Colonic mucosa (tissue), 4 donors: ENCODE measurements at regions not wholly inside any gene's neighbourhood (a gene's known extent, or its start where the extent isn't known, plus 50 kb on each side); places are given as distances from the start of the nearest gene placed in this dataset.

Experiments used
- DNase-seq: peaks from one replicate; pipeline ENCODE4 v3.0.0-alpha.2; 2020
- H3K27ac ChIP-seq: fragments of 200-600 bp; one replicate; pipeline ENCODE4 v1.8.0; 2021
- H3K27me3 ChIP-seq: fragments of 200-600 bp; one replicate; pipeline ENCODE4 v1.8.0; 2021
- H3K36me3 ChIP-seq: fragments of 200-600 bp; one replicate; pipeline ENCODE4 v1.8.0; 2021
- H3K4me1 ChIP-seq: fragments of 200-600 bp; one replicate; pipeline ENCODE4 v1.8.0; 2021; ENCODE audit warnings: mild to moderate bottlenecking
- H3K4me3 ChIP-seq: fragments of 200-600 bp; one replicate; pipeline ENCODE4 v1.8.0; 2021
- H3K9ac ChIP-seq, 2 donors: one replicate each; pipeline ENCODE4 v1.7.0; 2013; ENCODE audit warnings: control low read depth in 2 of 2, low read depth in 2 of 2, low read length in 2 of 2
- H3K9me3 ChIP-seq: fragments of 200-600 bp; one replicate; pipeline ENCODE4 v1.8.0; 2021
- CTCF ChIP-seq: fragments of 200-600 bp; IDR thresholded peaks from one replicate; pipeline ENCODE4 v1.8.0; 2022; ENCODE audit warnings: antibody characterized with exemption, mild to moderate bottlenecking
- intact Hi-C: fragments of 100-400 bp; cut with DNase I; formaldehyde crosslinking; loops from one replicate; pipeline ENCODE4 v1.14.1; 2022
- donor health status: healthy.
- donor health status: DM: no; HTN: no; CAD: no.
- donor health status: DM: no; HTN: no; CAD: no.

GRCh38 chr19:29267701-29268100 is 54.8 kb upstream of the UQCRFS1 start:
- H3K27ac ChIP-seq, result no peak overlapping the region
- H3K4me1 ChIP-seq, result no peaks in the 10 kb centered on the region
- no peak for TF ChIP-seq CTCF
- intact Hi-C loops, result no loop called here
- DNase-seq, result no peak
- no peaks in the 10 kb centered on the region for H3K27me3 ChIP-seq
- no peak overlapping the region for H3K9ac ChIP-seq
- H3K9me3 ChIP-seq, result no peaks in the 10 kb centered on the region
- no peak overlapping the region for H3K4me3 ChIP-seq
- H3K36me3 ChIP-seq, result no peaks in the 10 kb centered on the region

GRCh38 chr19:29268103-29268502 is 55.2 kb upstream of the UQCRFS1 start:
- Histone ChIP-seq H3K36me3 (no peaks in the 10 kb centered on the region), H3K4me1 (no peaks in the 10 kb centered on the region), H3K4me3 (no peak overlapping the region), H3K9ac (no peak overlapping the region), H3K9me3 (no peaks in the 10 kb centered on the region), H3K27ac (no peak overlapping the region), H3K27me3 (no peaks in the 10 kb centered on the region)
- no peak for TF ChIP-seq CTCF
- intact Hi-C loops, result no loop called here
- no peak for DNase-seq

- Histone ChIP-seq H3K4me3 (no peak overlapping the region), H3K36me3 (no peaks in the 10 kb centered on the region), H3K9ac (no peak overlapping the region), H3K27ac (no peak overlapping the region), H3K4me1 (no peaks in the 10 kb centered on the region), H3K9me3 (no peaks in the 10 kb centered on the region), H3K27me3 (no peaks in the 10 kb centered on the region)
- no peak for TF ChIP-seq CTCF
- intact Hi-C loops, result no loop called here
- no peak for DNase-seq
These were observed 55.9 kb upstream of the UQCRFS1 start for GRCh38 chr19:29268721-29269393.

GRCh38 chr19:29269641-29270040 is 56.7 kb upstream of the UQCRFS1 start:
- intact Hi-C loops, result no loop called here
- no peaks in the 10 kb centered on the region for H3K9me3 ChIP-seq
- H3K4me1 ChIP-seq, result no peaks in the 10 kb centered on the region

GRCh38 chr19:29271341-29271740 is 58.4 kb upstream of the UQCRFS1 start:
- no peak for DNase-seq
- no peak overlapping the region for H3K27ac ChIP-seq
- H3K36me3 ChIP-seq, result no peaks in the 10 kb centered on the region
- no peaks in the 10 kb centered on the region for H3K27me3 ChIP-seq
- no peaks in the 10 kb centered on the region for H3K9me3 ChIP-seq
- no peaks in the 10 kb centered on the region for H3K4me1 ChIP-seq
- no peak overlapping the region for H3K4me3 ChIP-seq
- intact Hi-C loops, result no loop called here
- no peak overlapping the region for H3K9ac ChIP-seq
- no peak for TF ChIP-seq CTCF

More at GRCh38 chr19:29269641-29270040, 56.7 kb upstream of the UQCRFS1 start:
- no peak for DNase-seq
- H3K27ac ChIP-seq, result no peak overlapping the region
- H3K27me3 ChIP-seq, result no peaks in the 10 kb centered on the region
- no peak overlapping the region for H3K4me3 ChIP-seq
- H3K36me3 ChIP-seq, result no peaks in the 10 kb centered on the region
- H3K9ac ChIP-seq, result no peak overlapping the region
- no peak for TF ChIP-seq CTCF
